ENCODE measurements at regions not wholly inside any gene's neighbourhood (a gene's known extent, or its start where the extent isn't known, plus 50 kb on each side); places are given as distances from the start of the nearest gene placed in this dataset.

DNA sequence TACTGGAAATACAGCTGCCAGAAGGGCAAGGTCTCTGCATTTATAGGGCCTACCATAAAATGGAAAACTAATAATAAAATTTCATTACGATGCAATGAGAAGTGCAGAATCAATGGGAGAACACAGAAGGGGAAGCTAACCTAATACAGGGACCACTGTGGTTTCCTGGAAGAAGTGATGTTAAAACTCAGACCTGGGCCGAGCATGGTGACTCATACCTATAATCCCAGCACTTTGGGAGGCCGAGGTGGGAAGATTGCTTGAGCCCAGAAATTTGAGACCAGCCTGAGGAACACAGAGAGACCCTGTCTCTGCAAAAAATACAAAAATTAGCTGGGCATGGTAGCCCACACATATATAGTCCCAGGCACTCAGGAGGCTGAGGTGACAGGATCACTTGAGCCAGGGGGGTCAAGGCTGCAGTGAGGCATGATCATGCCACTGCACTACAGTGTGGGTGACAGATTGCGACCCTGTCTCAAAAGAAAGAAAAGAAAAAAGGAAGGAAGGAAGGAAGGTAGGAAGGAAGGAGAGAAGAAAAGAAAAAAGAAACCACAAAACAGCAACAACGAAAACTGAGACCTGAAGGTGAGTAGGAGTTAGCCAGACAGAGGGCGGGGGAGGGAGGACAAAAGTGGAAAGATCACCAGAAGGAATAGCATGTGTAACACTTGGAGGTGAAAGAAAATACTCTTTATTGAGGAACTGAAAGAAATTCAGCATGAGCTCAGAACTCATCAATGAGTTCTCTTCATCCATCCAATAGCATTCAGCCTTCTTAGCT, 58.3 kb upstream of the DTNA start:
- TF ChIP-seq, protein P1, sequence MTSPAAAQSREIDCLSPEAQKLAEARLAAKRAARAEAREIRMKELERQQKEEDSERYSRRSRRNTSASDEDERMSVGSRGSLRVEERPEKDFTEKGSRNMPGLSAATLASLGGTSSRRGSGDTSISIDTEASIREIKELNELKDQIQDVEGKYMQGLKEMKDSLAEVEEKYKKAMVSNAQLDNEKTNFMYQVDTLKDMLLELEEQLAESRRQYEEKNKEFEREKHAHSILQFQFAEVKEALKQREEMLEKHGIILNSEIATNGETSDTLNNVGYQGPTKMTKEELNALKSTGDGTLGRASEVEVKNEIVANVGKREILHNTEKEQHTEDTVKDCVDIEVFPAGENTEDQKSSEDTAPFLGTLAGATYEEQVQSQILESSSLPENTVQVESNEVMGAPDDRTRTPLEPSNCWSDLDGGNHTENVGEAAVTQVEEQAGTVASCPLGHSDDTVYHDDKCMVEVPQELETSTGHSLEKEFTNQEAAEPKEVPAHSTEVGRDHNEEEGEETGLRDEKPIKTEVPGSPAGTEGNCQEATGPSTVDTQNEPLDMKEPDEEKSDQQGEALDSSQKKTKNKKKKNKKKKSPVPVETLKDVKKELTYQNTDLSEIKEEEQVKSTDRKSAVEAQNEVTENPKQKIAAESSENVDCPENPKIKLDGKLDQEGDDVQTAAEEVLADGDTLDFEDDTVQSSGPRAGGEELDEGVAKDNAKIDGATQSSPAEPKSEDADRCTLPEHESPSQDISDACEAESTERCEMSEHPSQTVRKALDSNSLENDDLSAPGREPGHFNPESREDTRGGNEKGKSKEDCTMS (CRISPR knock-in tag; conservative IDR thresholded peaks at IDR 0.05): no peak
- TF ChIP-seq, protein P2, sequence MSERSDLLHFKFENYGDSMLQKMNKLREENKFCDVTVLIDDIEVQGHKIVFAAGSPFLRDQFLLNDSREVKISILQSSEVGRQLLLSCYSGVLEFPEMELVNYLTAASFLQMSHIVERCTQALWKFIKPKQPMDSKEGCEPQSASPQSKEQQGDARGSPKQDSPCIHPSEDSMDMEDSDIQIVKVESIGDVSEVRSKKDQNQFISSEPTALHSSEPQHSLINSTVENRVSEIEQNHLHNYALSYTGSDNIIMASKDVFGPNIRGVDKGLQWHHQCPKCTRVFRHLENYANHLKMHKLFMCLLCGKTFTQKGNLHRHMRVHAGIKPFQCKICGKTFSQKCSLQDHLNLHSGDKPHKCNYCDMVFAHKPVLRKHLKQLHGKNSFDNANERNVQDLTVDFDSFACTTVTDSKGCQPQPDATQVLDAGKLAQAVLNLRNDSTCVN (CRISPR knock-in tag; IDR thresholded peaks at IDR 0.05; ENCODE audit: borderline replicate concordance): no peak
- no peak for TF ChIP-seq ZSCAN20 (CRISPR knock-in tag; IDR thresholded peaks at IDR 0.05; ENCODE audit: borderline replicate concordance)
- TF ChIP-seq, protein P3, sequence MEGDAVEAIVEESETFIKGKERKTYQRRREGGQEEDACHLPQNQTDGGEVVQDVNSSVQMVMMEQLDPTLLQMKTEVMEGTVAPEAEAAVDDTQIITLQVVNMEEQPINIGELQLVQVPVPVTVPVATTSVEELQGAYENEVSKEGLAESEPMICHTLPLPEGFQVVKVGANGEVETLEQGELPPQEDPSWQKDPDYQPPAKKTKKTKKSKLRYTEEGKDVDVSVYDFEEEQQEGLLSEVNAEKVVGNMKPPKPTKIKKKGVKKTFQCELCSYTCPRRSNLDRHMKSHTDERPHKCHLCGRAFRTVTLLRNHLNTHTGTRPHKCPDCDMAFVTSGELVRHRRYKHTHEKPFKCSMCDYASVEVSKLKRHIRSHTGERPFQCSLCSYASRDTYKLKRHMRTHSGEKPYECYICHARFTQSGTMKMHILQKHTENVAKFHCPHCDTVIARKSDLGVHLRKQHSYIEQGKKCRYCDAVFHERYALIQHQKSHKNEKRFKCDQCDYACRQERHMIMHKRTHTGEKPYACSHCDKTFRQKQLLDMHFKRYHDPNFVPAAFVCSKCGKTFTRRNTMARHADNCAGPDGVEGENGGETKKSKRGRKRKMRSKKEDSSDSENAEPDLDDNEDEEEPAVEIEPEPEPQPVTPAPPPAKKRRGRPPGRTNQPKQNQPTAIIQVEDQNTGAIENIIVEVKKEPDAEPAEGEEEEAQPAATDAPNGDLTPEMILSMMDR (CRISPR knock-in tag; IDR thresholded peaks at IDR 0.05): no peak
- no peak for TF ChIP-seq ZMYM2 (CRISPR knock-in tag; IDR thresholded peaks at IDR 0.05)
- TF ChIP-seq CREB1 (IDR thresholded peaks at IDR 0.05): no peak
- TF ChIP-seq CREB1 (CRISPR knock-in tag; IDR thresholded peaks at IDR 0.05): no peak
- TF ChIP-seq, protein P4, sequence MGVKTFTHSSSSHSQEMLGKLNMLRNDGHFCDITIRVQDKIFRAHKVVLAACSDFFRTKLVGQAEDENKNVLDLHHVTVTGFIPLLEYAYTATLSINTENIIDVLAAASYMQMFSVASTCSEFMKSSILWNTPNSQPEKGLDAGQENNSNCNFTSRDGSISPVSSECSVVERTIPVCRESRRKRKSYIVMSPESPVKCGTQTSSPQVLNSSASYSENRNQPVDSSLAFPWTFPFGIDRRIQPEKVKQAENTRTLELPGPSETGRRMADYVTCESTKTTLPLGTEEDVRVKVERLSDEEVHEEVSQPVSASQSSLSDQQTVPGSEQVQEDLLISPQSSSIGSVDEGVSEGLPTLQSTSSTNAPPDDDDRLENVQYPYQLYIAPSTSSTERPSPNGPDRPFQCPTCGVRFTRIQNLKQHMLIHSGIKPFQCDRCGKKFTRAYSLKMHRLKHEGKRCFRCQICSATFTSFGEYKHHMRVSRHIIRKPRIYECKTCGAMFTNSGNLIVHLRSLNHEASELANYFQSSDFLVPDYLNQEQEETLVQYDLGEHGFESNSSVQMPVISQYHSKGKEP (CRISPR knock-in tag; IDR thresholded peaks at IDR 0.05): no peak
- TF ChIP-seq, protein P5, sequence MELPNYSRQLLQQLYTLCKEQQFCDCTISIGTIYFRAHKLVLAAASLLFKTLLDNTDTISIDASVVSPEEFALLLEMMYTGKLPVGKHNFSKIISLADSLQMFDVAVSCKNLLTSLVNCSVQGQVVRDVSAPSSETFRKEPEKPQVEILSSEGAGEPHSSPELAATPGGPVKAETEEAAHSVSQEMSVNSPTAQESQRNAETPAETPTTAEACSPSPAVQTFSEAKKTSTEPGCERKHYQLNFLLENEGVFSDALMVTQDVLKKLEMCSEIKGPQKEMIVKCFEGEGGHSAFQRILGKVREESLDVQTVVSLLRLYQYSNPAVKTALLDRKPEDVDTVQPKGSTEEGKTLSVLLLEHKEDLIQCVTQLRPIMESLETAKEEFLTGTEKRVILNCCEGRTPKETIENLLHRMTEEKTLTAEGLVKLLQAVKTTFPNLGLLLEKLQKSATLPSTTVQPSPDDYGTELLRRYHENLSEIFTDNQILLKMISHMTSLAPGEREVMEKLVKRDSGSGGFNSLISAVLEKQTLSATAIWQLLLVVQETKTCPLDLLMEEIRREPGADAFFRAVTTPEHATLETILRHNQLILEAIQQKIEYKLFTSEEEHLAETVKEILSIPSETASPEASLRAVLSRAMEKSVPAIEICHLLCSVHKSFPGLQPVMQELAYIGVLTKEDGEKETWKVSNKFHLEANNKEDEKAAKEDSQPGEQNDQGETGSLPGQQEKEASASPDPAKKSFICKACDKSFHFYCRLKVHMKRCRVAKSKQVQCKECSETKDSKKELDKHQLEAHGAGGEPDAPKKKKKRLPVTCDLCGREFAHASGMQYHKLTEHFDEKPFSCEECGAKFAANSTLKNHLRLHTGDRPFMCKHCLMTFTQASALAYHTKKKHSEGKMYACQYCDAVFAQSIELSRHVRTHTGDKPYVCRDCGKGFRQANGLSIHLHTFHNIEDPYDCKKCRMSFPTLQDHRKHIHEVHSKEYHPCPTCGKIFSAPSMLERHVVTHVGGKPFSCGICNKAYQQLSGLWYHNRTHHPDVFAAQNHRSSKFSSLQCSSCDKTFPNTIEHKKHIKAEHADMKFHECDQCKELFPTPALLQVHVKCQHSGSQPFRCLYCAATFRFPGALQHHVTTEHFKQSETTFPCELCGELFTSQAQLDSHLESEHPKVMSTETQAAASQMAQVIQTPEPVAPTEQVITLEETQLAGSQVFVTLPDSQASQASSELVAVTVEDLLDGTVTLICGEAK (IDR thresholded peaks at IDR 0.05): no peak
- TF ChIP-seq, protein P5 (CRISPR knock-in tag; IDR thresholded peaks at IDR 0.05): no peak
- no peak for TF ChIP-seq EZH2 (conservative IDR thresholded peaks at IDR 0.05; ENCODE audit: low read depth, low read length)
